GM12878 (cell line): ENCODE measurements at regions not wholly inside any gene's neighbourhood (a gene's known extent, or its start where the extent isn't known, plus 50 kb on each side); places are given as distances from the start of the nearest gene placed in this dataset.

Experiments
- ATAC-seq: fragments of 200-7000 bp; cut with Tn5 transposase; 3 replicates; pipeline ENCODE4 v1.9.1; 2020; ENCODE audit warnings: mild to moderate bottlenecking, moderate library complexity
- BruUV-seq: library from RNA; stranded (reverse); fragments of 400-500 nt; replicated peaks from 2 replicates; lab custom pipeline; 2021; lab: Mats Ljungman, UMichigan
- CTCF ChIA-PET: fragments of 300-600 bp; sonication (Branson Sonifier 250); formaldehyde crosslinking; extraction: SDS; loops from one replicate; lab custom pipeline; 2021; ENCODE audit warnings: inconsistent platforms; lab: Yijun Ruan, JAX
- POLR2A ChIA-PET: fragments of 350-600 bp; formaldehyde crosslinking; extraction: SDS; loops from one replicate; lab custom pipeline; 2021; ENCODE audit warnings: inconsistent platforms; lab: Charles Lee
- RAD21 ChIA-PET: fragments of 300-600 bp; sonication (Branson Sonifier 250); formaldehyde crosslinking; loops from one replicate; lab custom pipeline; 2023; ENCODE audit warnings: antibody characterized with exemption; ENCODE audit not compliant: unreplicated experiment; lab: Charles Lee
- SMC1A ChIA-PET: fragments of 300-600 bp; sonication (Branson Sonifier 250); formaldehyde crosslinking; loops from one replicate; lab custom pipeline; 2023; ENCODE audit not compliant: unreplicated experiment, uncharacterized antibody; lab: Charles Lee
- DNase-seq: peaks from one replicate; pipeline ENCODE4 v3.0.0-alpha.2; 2011; ENCODE audit warnings: low read depth, low spot score
- FAIRE-seq: peaks from 3 replicates; lab custom pipeline; 2011; peaks lifted over from hg19 to GRCh38; lab: Jason Lieb, UNC
- H2AFZ ChIP-seq: 2 replicates; pipeline ENCODE4 v1.6.0; 2011; ENCODE audit warnings: low read depth, low read length, control low read depth; ENCODE audit not compliant: control insufficient read depth
- H3K27ac ChIP-seq: 2 replicates; pipeline ENCODE4 v1.5.1; 2011; ENCODE audit warnings: control low read depth; ENCODE audit not compliant: control insufficient read depth, insufficient read depth
- H3K27me3 ChIP-seq, 2 experiments: replicated peaks in 1 of 2; 2 replicates each; pipeline versions ENCODE4 v1.6.0 to v1.6.1; 2011; ENCODE audit warnings: low read length in 1 of 2; ENCODE audit not compliant: control insufficient read depth in 2 of 2, insufficient read depth in 2 of 2
- H3K36me3 ChIP-seq, 2 experiments: 2 replicates each; pipeline ENCODE4 v1.5.1; 2011; ENCODE audit warnings: low read length in 1 of 2; ENCODE audit not compliant: control insufficient read depth in 2 of 2, insufficient read depth in 2 of 2
- H3K4me1 ChIP-seq: 2 replicates; pipeline ENCODE4 v1.6.1; 2011; ENCODE audit warnings: mild to moderate bottlenecking, low read length, moderate library complexity, mixed read lengths; ENCODE audit not compliant: control insufficient read depth, insufficient read depth
- H3K4me2 ChIP-seq: 2 replicates; pipeline ENCODE4 v1.6.0; 2011; ENCODE audit warnings: control low read depth; ENCODE audit not compliant: control insufficient read depth, insufficient read depth
- H3K4me3 ChIP-seq: fragments of 200-600 bp; sonication (generic); 2 replicates; pipeline ENCODE4 v1.5.1; 2016
- H3K79me2 ChIP-seq: 2 replicates; pipeline ENCODE4 v1.6.0; 2011; ENCODE audit warnings: low read length; ENCODE audit not compliant: control insufficient read depth, insufficient read depth
- H3K9ac ChIP-seq: 2 replicates; pipeline ENCODE4 v1.8.0; 2011; ENCODE audit warnings: low read length, control low read depth, mixed read lengths; ENCODE audit not compliant: control insufficient read depth, insufficient read depth
- H3K9me3 ChIP-seq: replicated peaks from 3 replicates; pipeline ENCODE4 v1.5.1; 2011; ENCODE audit warnings: mild to moderate bottlenecking, low read length; ENCODE audit not compliant: control insufficient read depth, insufficient read depth
- H4K20me1 ChIP-seq: 2 replicates; pipeline ENCODE4 v1.6.0; 2011; ENCODE audit not compliant: control insufficient read depth, insufficient read depth
- ATF7 ChIP-seq: fragments of 450-650 bp; IDR thresholded peaks from 2 replicates; pipeline ENCODE4 v1.6.1; 2016; ENCODE audit warnings: low read depth, mild to moderate bottlenecking
- BHLHE40 ChIP-seq, 2 experiments: fragments of 450-650 bp in 1 of 2; IDR thresholded peaks; 2 replicates each; pipeline ENCODE4 v1.6.1; 2011 to 2017; ENCODE audit warnings: low read depth in 2 of 2, borderline replicate concordance in 1 of 2, improper control_type of control experiment in 1 of 2, low read length in 1 of 2, mild to moderate bottlenecking in 1 of 2
- CREB1 ChIP-seq: IDR thresholded peaks from 2 replicates; pipeline ENCODE4 v1.6.1; 2012; ENCODE audit warnings: low read depth, mild to moderate bottlenecking, inconsistent platforms
- EP300 ChIP-seq, 2 experiments: fragments of 150-350 bp in 1 of 2; IDR thresholded peaks; 2 replicates each; pipeline ENCODE4 v1.6.1; 2011 to 2012; ENCODE audit warnings: low read depth in 2 of 2, low read length in 2 of 2, borderline replicate concordance in 1 of 2, improper control_type of control experiment in 1 of 2, inconsistent platforms in 1 of 2; ENCODE audit not compliant: control insufficient read depth in 1 of 2
- IKZF1 ChIP-seq: fragments of 450-650 bp; conservative IDR thresholded peaks from 2 replicates; pipeline ENCODE4 v1.6.1; 2017; ENCODE audit warnings: antibody characterized with exemption, mild to moderate bottlenecking
- MEF2B ChIP-seq: fragments of 450-650 bp; IDR thresholded peaks from 2 replicates; pipeline ENCODE4 v1.6.1; 2018; ENCODE audit warnings: mild to moderate bottlenecking, moderate library complexity; ENCODE audit not compliant: partially characterized antibody, poor library complexity, severe bottlenecking
- NR2F1 ChIP-seq: fragments of 450-650 bp; conservative IDR thresholded peaks from 2 replicates; pipeline ENCODE4 v1.6.1; 2017; ENCODE audit warnings: mild to moderate bottlenecking
- SMAD1 ChIP-seq: fragments of 450-650 bp; IDR thresholded peaks from 2 replicates; pipeline ENCODE4 v1.6.1; 2018; ENCODE audit warnings: mild to moderate bottlenecking, low read depth; ENCODE audit not compliant: partially characterized antibody
- SUPT20H ChIP-seq: IDR thresholded peaks from 2 replicates; pipeline ENCODE4 v1.6.1; 2011; ENCODE audit warnings: low read depth, mild to moderate bottlenecking, low read length, moderate library complexity, borderline replicate concordance; ENCODE audit not compliant: control insufficient read depth
- WGBS: methylation state at CpG from one replicate; pipeline ENCODE4 v1.1.6; 2016; ENCODE audit warnings: low lambda C conversion rate; ENCODE audit not compliant: insufficient replicate concordance, insufficient coverage; ENCODE audit errors: missing lambda C conversion rate; 5-methylcytosine and 5-hydroxymethylcytosine counted together
- in situ Hi-C: fragments of 300-500 bp; cut with MboI; formaldehyde crosslinking; loops from 9 replicates; pipeline ENCODE4 v1.14.3; 2018; ENCODE audit warnings: mixed read lengths
- intact Hi-C: fragments of 100-400 bp; cut with micrococcal nuclease; formaldehyde crosslinking; loops from one replicate; pipeline ENCODE4 v1.14.2; 2022; ENCODE audit not compliant: unreplicated experiment

DNA sequence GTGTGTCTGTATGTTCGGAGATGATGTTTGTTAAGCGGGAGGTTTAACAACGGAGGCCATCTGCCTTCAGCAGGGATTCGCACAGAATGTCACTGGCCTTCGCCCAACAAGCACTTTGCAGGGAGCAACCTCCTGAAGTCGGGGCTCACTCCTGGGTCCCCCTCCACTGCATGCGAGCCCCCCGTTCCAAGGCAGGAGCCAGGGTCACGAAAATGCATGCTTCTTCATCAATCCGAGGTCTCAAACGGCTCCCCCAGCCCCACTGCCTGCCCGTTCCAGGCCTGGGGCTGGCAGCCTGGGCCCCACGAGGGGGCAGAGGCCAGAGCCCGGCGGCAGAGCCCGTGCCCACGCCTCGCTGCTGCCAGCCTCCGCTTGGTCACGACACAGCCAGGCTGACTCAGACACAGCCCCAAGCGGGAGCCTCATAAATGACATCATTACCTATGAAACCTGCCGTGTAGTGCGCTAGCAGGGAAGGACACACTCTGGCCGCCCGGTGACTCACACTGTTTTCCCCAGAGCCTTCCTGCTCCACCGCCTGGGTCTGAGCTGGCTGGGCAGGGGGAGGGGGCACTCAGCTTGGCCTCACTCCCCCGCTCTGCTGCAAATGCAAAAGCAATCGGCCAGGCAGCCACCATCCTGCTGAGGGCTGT lies 169.5 kb upstream of the RTL1 start:
- Histone ChIP-seq H3K9me3 (no peaks in the 10 kb centered on the region), H3K79me2 (no peaks in the 10 kb centered on the region), H3K27me3 (no peaks in the 10 kb centered on the region), H4K20me1 (no peaks in the 10 kb centered on the region), H2AFZ (no peak overlapping the region), H3K36me3 (no peaks in the 10 kb centered on the region), H3K4me1 (no peaks in the 10 kb centered on the region), H3K27ac (no peak overlapping the region), H3K9ac (no peak overlapping the region), H3K4me2 (no peak overlapping the region), H3K4me3 (no peak overlapping the region)
- no TSS peak for BruUV-seq
- ATAC-seq (peak; percentile 91), FAIRE-seq (no peak), DNase-seq (no peak)
- ChIA-PET POLR2A (no interaction called here), CTCF (no interaction called here), RAD21 (no interaction called here), SMC1A (interaction anchor here (0.6 kb wide), 1 partner anchor 841 kb away, joined by 3 read pairs; no protein-coding TSS in a partner anchor)
- in situ Hi-C loops, result no loop called here
- TF ChIP-seq SUPT20H (no peak), CREB1 (0 out of 2 replicates have a peak, but pooled peaks have one; percentile 17), SMAD1 (no peak), ATF7 (peak; percentile 81), BHLHE40 (IDR thresholded peaks at IDR 0.05; ENCODE audit: borderline replicate concordance in 1 of 2, low read depth in 2 of 2, low read length in 1 of 2) (peak in 1 of 2 experiments; percentile 27; a peak in 1 of 4 replicates), NR2F1 (peak; percentile 20; the same call in 1 of the 2 replicates), EP300 (IDR thresholded peaks at IDR 0.05; ENCODE audit: borderline replicate concordance in 1 of 2, control insufficient read depth in 1 of 2, low read depth in 2 of 2, low read length in 2 of 2) (0 out of 4 replicates have a peak, but pooled peaks of 1 of the 2 experiments have one; percentile 7), MEF2B (peak; percentile 31), IKZF1 (0 out of 2 replicates have a peak, but pooled peaks have one; percentile 32)
- 11% methylated on average over 28 of the region's 28 CpGs for WGBS
- intact Hi-C loops, result no loop called here
